NCI-H774 (cell line): ENCODE measurements at regions not wholly inside any gene's neighbourhood (a gene's known extent, or its start where the extent isn't known, plus 50 kb on each side); places are given as distances from the start of the nearest gene placed in this dataset.

Experiments
- DNase-seq: peaks from one replicate; lab custom pipeline; 2025; lab: John Stamatoyannopoulos, UW

DNA sequence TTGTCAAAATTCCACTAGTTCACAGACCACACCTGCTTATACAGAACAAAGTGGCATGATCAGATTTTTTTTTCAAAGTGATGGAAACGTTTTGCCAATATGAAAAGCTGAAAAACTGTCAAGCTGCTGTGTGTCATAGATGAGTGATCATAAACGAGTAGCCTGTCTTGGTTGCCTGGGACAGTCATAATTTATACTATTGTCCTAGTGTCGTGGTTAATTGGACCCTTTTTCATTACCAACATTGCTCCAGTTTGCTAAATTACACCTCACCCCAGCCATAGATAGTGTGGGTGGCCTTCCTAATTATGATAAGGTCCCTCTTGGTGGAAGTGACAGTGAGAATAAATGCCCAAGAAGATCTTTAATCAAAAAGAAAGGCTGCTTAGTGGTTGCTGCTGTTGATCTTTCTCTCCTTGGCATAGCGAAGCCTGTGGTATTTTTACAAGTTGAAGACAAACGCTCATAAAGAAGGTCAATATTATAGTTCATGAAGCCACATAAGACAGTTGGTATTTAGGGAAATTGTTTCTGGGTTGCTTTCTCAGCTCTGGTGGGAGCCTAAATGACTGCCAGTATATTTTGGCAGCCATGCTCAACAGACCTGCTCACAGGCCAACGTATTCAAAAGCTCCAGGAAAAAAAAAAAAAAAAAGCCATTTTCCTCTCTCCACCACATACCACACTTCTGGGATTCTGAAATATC is 478.1 kb downstream of the PLA2G4A start:
- DNase-seq, result no peak

- no peak for DNase-seq
These were observed 481.4 kb downstream of the PLA2G4A start for GRCh38 chr1:187310038-187310631.

DNA sequence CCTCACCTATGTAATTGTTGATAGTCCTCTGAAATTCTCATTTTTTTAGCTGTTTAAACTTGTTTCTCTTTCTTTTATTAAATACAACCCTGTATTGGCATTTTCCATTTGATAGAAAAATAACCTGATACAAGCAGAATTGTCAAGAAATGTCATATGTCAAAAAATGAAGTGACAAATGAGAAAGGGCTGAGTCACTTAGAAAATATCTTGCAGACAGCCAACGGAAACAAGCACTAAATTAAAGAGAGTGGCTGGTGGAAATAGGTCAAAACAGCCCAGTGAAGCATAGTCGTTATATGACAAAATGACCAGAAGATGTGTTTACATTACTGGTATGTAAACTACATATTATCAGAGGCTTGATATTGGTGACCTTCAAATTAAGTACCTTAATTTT is 484.4 kb downstream of the PLA2G4A start:
- DNase-seq, result no peak

DNA sequence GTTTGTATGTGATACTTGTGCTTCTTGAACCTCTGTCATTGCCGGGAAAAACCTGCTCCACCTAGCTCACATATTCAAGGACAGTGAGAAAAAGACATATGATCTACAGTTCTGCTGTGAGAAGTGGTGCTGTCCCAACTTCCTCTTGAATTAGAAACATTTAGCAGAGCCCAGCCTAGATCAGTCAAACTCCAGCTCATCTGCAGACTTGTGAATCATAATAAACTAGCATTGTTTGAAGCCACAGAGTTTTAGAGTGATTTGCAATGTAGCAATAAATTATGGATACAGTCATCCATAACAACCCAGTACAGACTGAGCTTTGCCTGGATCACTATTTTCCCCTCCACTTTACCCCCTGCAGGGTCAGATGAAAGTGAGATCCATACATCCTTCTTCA is 497.8 kb downstream of the PLA2G4A start:
- DNase-seq, result no peak

- no peak for DNase-seq
These were observed 507.9 kb downstream of the PLA2G4A start for GRCh38 chr1:187336441-187337168.

GRCh38 chr1:187338762-187339412 is 510.1 kb downstream of the PLA2G4A start:
- DNase-seq, result no peak

DNA sequence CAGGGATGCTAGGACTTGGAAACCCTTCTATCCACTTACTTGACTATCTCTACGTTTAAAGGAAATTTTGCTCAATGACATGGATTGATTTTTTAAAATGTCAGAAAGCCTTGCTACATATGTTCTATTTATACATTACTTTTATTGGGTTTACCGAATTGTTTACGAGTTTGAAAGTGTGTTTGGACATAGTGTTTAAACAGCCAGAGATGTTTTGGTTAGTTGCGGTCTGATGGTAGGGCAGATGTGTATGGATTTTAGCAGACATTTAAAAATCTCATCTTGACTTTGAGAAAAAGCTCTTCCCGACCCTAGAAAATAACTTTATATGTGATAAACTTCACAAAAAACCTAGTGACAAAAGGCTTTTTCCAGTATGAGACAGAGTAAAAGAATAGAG is 513.7 kb downstream of the PLA2G4A start:
- no peak for DNase-seq

GRCh38 chr1:187374082-187374481 is 545.3 kb downstream of the PLA2G4A start:
- DNase-seq, result no peak

DNA sequence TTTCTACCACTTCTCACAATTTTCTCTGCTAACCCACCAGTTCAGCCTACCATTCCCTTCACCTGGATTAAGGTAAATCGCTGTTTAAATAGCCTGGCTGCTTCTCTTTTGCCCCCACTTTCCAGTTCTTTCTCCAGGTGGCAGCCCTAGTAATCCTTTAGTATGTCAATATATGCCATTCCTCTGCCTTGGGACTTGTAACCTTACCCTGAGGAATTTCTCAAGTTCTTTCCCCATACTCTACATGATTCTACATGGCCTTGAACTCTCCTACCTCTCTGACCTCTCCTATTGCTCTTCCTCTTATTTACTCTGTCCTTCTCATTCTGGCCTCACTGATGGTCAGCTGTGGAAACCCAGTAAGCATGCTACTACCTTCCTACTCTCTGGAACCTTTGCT is 546.0 kb downstream of the PLA2G4A start:
- DNase-seq, result no peak

GRCh38 chr1:187383366-187383765 is 554.6 kb downstream of the PLA2G4A start:
- no peak for DNase-seq

DNA sequence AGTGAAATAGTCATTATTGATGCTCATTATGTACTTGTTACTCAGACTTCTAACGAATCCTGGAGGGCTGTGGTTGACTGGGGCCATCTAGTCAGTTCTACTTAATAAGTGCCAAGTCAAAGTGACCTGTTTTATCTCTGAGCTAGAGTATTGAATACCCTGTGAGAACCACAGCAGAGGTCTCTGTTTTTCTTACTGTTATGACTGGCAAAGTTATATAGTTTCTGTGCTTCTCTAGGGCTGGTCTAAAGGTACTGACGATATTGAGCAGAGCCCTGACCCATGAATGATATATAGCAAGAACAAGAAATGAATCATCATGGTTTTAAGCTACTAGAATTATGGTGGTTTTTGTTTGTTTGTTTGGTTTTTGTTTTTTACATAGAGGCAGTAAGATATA is 555.8 kb downstream of the PLA2G4A start:
- DNase-seq, result no peak

DNA sequence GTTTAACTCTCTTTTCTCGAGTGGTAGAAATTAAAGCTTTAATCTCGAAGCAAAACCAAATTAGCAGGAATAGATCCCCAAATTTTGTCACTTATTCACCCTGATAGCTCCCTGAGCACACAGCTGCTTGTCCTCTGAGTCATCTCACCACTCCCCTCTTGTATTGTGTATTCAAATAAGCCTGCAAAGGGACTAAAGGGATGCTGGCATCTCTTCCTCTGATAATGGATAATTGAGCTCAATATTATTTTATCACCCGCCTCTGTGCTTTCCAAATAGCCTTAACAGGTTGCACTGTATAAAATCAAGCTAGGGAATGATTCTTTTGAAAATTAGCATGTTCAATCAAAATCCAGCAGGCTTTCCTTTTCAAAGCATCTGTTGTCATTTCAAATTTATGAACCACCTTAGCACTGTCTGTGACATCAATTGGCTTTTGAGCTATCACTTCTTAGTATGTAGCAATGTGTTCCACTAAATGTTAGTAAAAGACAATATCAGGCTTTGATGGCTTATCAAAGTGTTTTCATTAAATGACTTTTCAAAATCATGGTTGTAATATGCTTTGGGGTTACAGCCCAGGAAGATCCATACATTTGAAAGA is 561.6 kb downstream of the PLA2G4A start:
- DNase-seq, result no peak

DNA sequence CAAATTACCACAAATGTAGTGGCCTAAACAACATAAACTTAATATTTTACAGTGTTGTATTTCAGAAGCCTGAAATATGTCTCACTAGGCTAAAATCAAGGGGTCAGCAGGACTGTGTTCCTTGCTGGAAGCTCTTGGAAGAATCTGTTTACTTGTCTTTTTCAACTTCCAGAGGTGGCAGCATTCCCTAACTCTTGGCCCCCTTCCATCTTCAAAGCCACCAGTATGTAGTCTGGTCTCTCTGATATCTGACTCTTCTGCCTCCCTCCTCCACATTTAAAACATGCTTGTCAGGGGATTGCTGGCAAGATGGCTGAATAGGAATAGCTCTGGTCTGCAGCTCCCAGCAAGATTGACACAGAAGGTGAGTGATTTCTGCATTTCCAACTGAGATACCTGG is 567.5 kb downstream of the PLA2G4A start:
- no peak for DNase-seq

DNA sequence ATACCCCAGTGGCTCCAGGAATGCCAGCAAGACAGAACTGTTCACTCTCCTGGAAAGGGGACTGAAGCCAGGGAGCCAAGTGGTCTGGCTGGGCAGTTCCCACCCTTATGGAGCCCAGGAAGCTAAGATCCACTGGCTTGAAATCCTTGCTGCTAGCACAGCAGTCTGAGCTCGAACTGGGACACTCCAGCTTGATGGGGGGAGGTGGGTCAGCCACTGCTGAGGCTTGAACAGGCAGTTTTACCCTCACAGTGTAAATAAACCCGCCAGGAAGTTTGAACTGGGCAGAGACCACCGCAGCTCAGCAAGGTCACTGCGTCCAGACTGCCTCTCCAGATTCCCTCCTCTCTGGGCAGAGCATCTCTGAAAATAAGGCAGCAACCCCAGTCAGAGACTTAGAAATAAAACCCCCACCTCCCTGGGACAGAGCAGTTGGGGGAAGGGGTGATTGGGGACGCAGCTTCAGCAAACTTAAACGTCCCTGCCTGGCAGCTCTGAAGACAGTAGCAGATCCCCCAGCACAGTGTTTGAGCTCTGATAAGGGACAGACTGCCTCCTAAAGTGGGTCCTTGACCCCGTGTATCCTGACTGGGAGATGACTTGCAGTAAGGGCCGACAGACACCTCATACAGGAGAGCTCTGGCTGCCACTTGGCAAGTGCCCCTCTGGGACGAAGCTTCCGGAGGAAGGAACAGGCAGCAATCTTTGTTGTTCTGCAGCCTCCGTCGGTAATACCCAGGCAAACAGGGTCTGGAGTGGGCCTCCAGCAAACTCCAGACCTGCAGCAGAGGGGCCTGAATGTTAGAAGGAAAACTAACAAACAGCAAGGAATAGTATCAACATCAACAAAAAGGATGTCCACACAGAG is 568.4 kb downstream of the PLA2G4A start:
- DNase-seq, result no peak

- DNase-seq, result no peak
These were observed 579.7 kb downstream of the PLA2G4A start for GRCh38 chr1:187408212-187409004.

- no peak for DNase-seq
These were observed 580.6 kb downstream of the PLA2G4A start for GRCh38 chr1:187409341-187409740.

GRCh38 chr1:187411118-187411517 is 582.4 kb downstream of the PLA2G4A start:
- no peak for DNase-seq

DNA sequence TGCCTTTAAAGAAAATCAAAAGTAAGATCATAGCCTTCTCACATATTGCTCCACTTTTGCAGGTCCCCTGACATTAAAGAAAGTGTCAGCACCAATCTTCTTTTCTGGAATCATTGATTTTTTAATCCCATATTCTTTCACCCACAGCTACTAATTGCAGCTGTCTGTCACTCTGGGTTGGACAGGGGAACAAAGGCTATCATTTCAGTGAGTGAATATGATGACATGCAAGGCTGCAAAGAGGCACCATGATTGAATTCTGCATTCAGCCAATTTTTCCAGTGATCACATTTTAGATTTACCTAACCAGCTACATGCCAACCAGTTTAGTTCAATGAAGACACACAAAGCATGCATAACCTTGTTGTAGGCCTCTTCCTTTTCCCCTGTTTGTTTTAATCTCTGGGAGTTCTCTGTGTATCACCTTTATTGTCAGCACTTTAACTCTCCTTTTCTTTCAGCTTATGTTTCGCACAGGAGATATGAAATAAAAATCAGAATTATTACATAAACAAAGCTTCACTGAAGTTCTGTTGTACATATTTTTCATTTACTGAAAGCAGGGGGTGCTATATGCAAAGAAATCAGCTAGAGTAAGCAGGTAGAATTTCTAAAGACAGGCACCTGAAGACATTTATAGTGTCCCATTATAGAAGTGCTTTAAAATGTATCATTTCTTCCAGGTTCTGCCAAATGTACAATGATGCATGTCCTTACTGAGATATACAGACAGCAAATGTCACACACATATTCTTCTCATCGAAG is 584.8 kb downstream of the PLA2G4A start:
- DNase-seq, result no peak

DNA sequence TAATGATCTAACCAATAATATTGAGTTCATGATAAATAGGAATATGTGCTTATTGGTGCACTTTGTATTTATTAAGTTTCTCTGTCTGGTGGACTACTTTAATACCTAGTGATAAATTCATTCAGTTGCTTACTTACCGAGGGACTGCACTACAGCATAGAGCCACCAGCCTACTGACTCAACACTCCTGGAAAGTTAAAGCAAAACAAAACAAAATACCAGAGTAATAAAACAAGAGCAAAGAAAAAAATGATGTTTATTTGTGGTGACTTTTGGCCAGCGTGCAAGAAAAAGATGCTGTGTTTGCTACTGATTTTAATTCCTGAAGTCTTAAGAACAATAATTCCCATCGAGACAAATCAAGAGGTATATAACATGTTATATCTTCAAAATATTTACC is 586.3 kb downstream of the PLA2G4A start:
- no peak for DNase-seq

DNA sequence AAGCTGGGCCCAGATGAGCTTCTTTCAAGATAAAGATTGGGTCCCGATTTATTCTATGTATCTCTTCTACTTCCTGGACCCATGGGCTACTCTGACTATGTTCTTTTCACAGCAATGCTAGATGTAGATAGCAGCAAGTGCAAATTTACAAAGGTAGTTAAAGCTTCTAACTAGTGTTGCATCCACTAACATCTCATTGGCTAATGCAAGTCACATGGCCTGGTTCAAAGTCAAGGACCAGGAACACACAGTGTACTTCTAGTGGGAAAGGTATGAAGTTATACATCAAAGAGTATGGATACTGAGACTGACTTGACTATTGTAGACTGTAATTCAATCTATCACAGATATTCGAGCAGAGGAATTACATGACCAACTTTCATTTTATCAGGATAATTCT is 588.8 kb downstream of the PLA2G4A start:
- no peak for DNase-seq
